SU-DHL-6 (cell line): ENCODE measurements at regions not wholly inside any gene's neighbourhood (a gene's known extent, or its start where the extent isn't known, plus 50 kb on each side); places are given as distances from the start of the nearest gene placed in this dataset.

Experiments used
- CTCF ChIP-seq: fragments of 200-600 bp; sonication (generic); IDR thresholded peaks from one replicate; pipeline ENCODE4 v1.5.1; 2017; ENCODE audit warnings: antibody characterized with exemption, mild to moderate bottlenecking, low read length, moderate library complexity; ENCODE audit not compliant: insufficient read depth, poor library complexity, severe bottlenecking
- EZH2phosphoT487 ChIP-seq: fragments of 200-600 bp; sonication (generic), shearing (Covaris generic); conservative IDR thresholded peaks from 2 replicates; pipeline ENCODE4 v1.6.1; 2018; ENCODE audit warnings: mild to moderate bottlenecking, antibody characterized with exemption, low read length, moderate library complexity, mixed read lengths

- no peak for TF ChIP-seq CTCF
- no peak for TF ChIP-seq EZH2phosphoT487
These were observed 322.9 kb downstream of the SAMD5 start for GRCh38 chr6:147831356-147831755.
